Activated B cell treated with CpG ODN at 0.5 μM for 24 hours (primary cell): ENCODE measurements at regions not wholly inside any gene's neighbourhood (a gene's known extent, or its start where the extent isn't known, plus 50 kb on each side); places are given as distances from the start of the nearest gene placed in this dataset.

ENCODE experiments used
- ATAC-seq: fragments of 200-7000 bp; cut with Tn5 transposase; one replicate; pipeline ENCODE4 v1.10.0; 2021; ENCODE audit warnings: low read depth, mild to moderate bottlenecking, moderate library complexity
- CTCF ChIA-PET: fragments of 350-600 bp; sonication (Branson Sonifier 250); formaldehyde crosslinking; loops from one replicate; lab custom pipeline; 2021; ENCODE audit warnings: antibody characterized with exemption; lab: Charles Lee
- POLR2A ChIA-PET: fragments of 350-600 bp; sonication (Branson Sonifier 250); formaldehyde crosslinking; loops from one replicate; lab custom pipeline; 2021; ENCODE audit warnings: antibody characterized with exemption; lab: Charles Lee
- DNase-seq: peaks from one replicate; pipeline ENCODE4 v3.0.0; 2022
- H3K27ac Mint-ChIP-seq: one replicate; pipeline ENCODE4 v1.8.0; 2020; ENCODE audit warnings: mixed read lengths
- H3K27me3 Mint-ChIP-seq: one replicate; pipeline ENCODE4 v1.8.0; 2021; ENCODE audit warnings: mixed read lengths
- H3K36me3 Mint-ChIP-seq: one replicate; pipeline ENCODE4 v1.8.0; 2021; ENCODE audit warnings: low read depth, mixed read lengths
- H3K4me1 Mint-ChIP-seq: one replicate; pipeline ENCODE4 v1.8.0; 2021; ENCODE audit warnings: mixed read lengths
- H3K4me3 Mint-ChIP-seq: one replicate; pipeline ENCODE4 v1.8.0; 2020; ENCODE audit warnings: mild to moderate bottlenecking, mixed read lengths
- H3K9me3 Mint-ChIP-seq: one replicate; pipeline ENCODE4 v1.8.0; 2020; ENCODE audit warnings: mixed read lengths
- CTCF ChIP-seq: fragments of 200-600 bp; IDR thresholded peaks from one replicate; pipeline ENCODE4 v1.8.0; 2022; ENCODE audit warnings: antibody characterized with exemption, mild to moderate bottlenecking
- intact Hi-C: fragments of 100-400 bp; cut with micrococcal nuclease; formaldehyde crosslinking; loops from one replicate; pipeline ENCODE4 v1.15.1; 2024

GRCh38 chr2:10235099-10235908 is 67.4 kb upstream of the HPCAL1 start:
- Mint-ChIP-seq H3K4me3 (no peak overlapping the region), H3K27me3 (peaks cover 12% of the 10 kb centered on the region), H3K27ac (no peak overlapping the region), H3K4me1 (no peaks in the 10 kb centered on the region), H3K9me3 (peaks cover 2% of the 10 kb centered on the region), H3K36me3 (no peaks in the 10 kb centered on the region)
- DNase-seq, result no peak
- intact Hi-C loops, result no loop called here
- ChIA-PET POLR2A (no interaction called here), CTCF (no interaction called here)
- no peak for TF ChIP-seq CTCF
- ATAC-seq, result no peak

GRCh38 chr2:10235909-10236550 is 66.7 kb upstream of the HPCAL1 start:
- intact Hi-C loops, result no loop called here
- no peak for ATAC-seq
- DNase-seq, result no peak
- H3K27me3 Mint-ChIP-seq, result peaks cover 12% of the 10 kb centered on the region
- no peak overlapping the region for H3K27ac Mint-ChIP-seq
- H3K9me3 Mint-ChIP-seq, result peaks cover 2% of the 10 kb centered on the region
- no peaks in the 10 kb centered on the region for H3K4me1 Mint-ChIP-seq
- ChIA-PET POLR2A (no interaction called here), CTCF (no interaction called here)
- no peak for TF ChIP-seq CTCF
- no peak overlapping the region for H3K4me3 Mint-ChIP-seq
- H3K36me3 Mint-ChIP-seq, result no peaks in the 10 kb centered on the region

GRCh38 chr2:10236571-10237391 is 65.9 kb upstream of the HPCAL1 start:
- peaks cover 2% of the 10 kb centered on the region for H3K9me3 Mint-ChIP-seq
- intact Hi-C loops, result no loop called here
- no peak overlapping the region for H3K27ac Mint-ChIP-seq
- DNase-seq (no peak), ATAC-seq (no peak)
- H3K4me1 Mint-ChIP-seq, result no peaks in the 10 kb centered on the region
- H3K36me3 Mint-ChIP-seq, result no peaks in the 10 kb centered on the region
- no peak overlapping the region for H3K4me3 Mint-ChIP-seq
- ChIA-PET POLR2A (no interaction called here), CTCF (no interaction called here)
- no peak for TF ChIP-seq CTCF
- H3K27me3 Mint-ChIP-seq, result peaks cover 12% of the 10 kb centered on the region

- ChIA-PET POLR2A (no interaction called here), CTCF (no interaction called here)
- intact Hi-C loops, result no loop called here
- Mint-ChIP-seq H3K9me3 (peaks cover 2% of the 10 kb centered on the region), H3K4me1 (no peaks in the 10 kb centered on the region), H3K4me3 (no peak overlapping the region), H3K36me3 (no peaks in the 10 kb centered on the region), H3K27ac (no peak overlapping the region), H3K27me3 (peaks cover 12% of the 10 kb centered on the region)
- no peak for TF ChIP-seq CTCF
- DNase-seq (no peak), ATAC-seq (no peak)
Observed at GRCh38 chr2:10237392-10238321, 65.0 kb upstream of the HPCAL1 start.
